Adrenal gland (tissue), 9 donors: ENCODE measurements at regions not wholly inside any gene's neighbourhood (a gene's known extent, or its start where the extent isn't known, plus 50 kb on each side); places are given as distances from the start of the nearest gene placed in this dataset.

ENCODE experiments used
- DNase-seq, 7 donors: peaks; one replicate each; pipeline ENCODE4 v3.0.0-alpha.2; 2019 to 2020
- H3K27ac ChIP-seq, 5 donors: fragments of 200-600 bp; sonication (generic) in 4 of 5; 1 replicate in 3 of 5; 2 replicates in 2 of 5; pipeline versions ENCODE4 v1.5.1 to v1.8.0; 2016 to 2020; ENCODE audit warnings: mild to moderate bottlenecking in 1 of 5
- H3K27me3 ChIP-seq: fragments of 200-600 bp; 2 replicates; pipeline ENCODE4 v1.8.0; 2021
- H3K36me3 ChIP-seq, 2 donors: fragments of 200-600 bp; replicated peaks in 1 of 2; 1 replicate in 1 of 2; 2 replicates in 1 of 2; pipeline versions ENCODE4 v1.5.1 to v1.8.0; 2018 to 2022
- H3K4me1 ChIP-seq, 2 donors: fragments of 200-600 bp; replicated peaks in 1 of 2; 1 replicate in 1 of 2; 2 replicates in 1 of 2; pipeline versions ENCODE4 v1.5.1 to v1.8.0; 2018 to 2021
- H3K4me3 ChIP-seq, 4 donors: fragments of 200-600 bp; sonication (generic) in 3 of 4; one replicate each; pipeline ENCODE4 v1.5.1; 2016 to 2018
- H3K9me3 ChIP-seq, 3 donors: fragments of 200-600 bp; sonication (generic) in 1 of 3; replicated peaks in 1 of 3; 1 replicate in 2 of 3; 2 replicates in 1 of 3; pipeline versions ENCODE4 v1.5.1 to v1.8.0; 2016 to 2021
- POLR2A ChIP-seq, 2 donors: fragments of 450-650 bp; IDR thresholded peaks; one replicate each; pipeline ENCODE4 v1.6.1; 2017; ENCODE audit warnings: antibody characterized with exemption in 2 of 2, mild to moderate bottlenecking in 2 of 2, moderate library complexity in 1 of 2
- WGBS, 4 donors: extraction: QIAGEN DNeasy Blood & Tissue Kit in 2 of 4; methylation state at CpG; one replicate each; pipeline versions ENCODE4 v1.1.5 to v1.1.7; 2013 to 2017; 5-methylcytosine and 5-hydroxymethylcytosine counted together
- intact Hi-C, 2 donors: fragments of 100-400 bp; cut with DNase I; formaldehyde crosslinking; loops; one replicate each; pipeline versions ENCODE4 v1.14.1 to v1.15.0; 2022 to 2023
- TF ChIP-seq, protein P1 (sequence below), 6 experiments: fragments of 450-650 bp in 4 of 6; fragments of 200-600 bp in 2 of 6; sonication (generic) in 1 of 6; IDR thresholded peaks; 1 replicate in 5 of 6; 2 replicates in 1 of 6; pipeline versions ENCODE4 v1.5.1 to v1.8.0; 2016 to 2021; ENCODE audit warnings: antibody characterized with exemption in 6 of 6, mild to moderate bottlenecking in 2 of 6, moderate library complexity in 1 of 6
- donor health status: healthy with polysubstance abuse.
- donor health status: Bipolar disorder and iron deficiency.
- donor health status: DM: yes; HTN: yes; CAD: no.
- donor health status: DM: no; HTN: no; CAD: no.
- donor health status: DM: no; HTN: no; CAD: no.

GRCh38 chr3:30344288-30344687 lies 262.1 kb upstream of the TGFBR2 start:
- TF ChIP-seq POLR2A (IDR thresholded peaks at IDR 0.05): no peak
- TF ChIP-seq, protein P1, sequence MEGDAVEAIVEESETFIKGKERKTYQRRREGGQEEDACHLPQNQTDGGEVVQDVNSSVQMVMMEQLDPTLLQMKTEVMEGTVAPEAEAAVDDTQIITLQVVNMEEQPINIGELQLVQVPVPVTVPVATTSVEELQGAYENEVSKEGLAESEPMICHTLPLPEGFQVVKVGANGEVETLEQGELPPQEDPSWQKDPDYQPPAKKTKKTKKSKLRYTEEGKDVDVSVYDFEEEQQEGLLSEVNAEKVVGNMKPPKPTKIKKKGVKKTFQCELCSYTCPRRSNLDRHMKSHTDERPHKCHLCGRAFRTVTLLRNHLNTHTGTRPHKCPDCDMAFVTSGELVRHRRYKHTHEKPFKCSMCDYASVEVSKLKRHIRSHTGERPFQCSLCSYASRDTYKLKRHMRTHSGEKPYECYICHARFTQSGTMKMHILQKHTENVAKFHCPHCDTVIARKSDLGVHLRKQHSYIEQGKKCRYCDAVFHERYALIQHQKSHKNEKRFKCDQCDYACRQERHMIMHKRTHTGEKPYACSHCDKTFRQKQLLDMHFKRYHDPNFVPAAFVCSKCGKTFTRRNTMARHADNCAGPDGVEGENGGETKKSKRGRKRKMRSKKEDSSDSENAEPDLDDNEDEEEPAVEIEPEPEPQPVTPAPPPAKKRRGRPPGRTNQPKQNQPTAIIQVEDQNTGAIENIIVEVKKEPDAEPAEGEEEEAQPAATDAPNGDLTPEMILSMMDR (IDR thresholded peaks at IDR 0.05): no peak
- intact Hi-C loops: no loop called here
- H3K9me3 ChIP-seq: no peaks in the 10 kb centered on the region
- 92 to 97% (median 95%) methylated on average over 1 of the region's 1 CpG for WGBS, 4 donors
- no peaks in the 10 kb centered on the region for H3K27me3 ChIP-seq
- peaks cover 0 to 15% of the 10 kb centered on the region in 2 donors for H3K4me1 ChIP-seq
- DNase-seq: no peak
- no peaks in the 10 kb centered on the region for H3K36me3 ChIP-seq
- H3K4me3 ChIP-seq: no peak overlapping the region
- no peak overlapping the region for H3K27ac ChIP-seq

GRCh38 chr3:30346933-30347320 lies 259.5 kb upstream of the TGFBR2 start:
- intact Hi-C loops: no loop called here
- no peaks in the 10 kb centered on the region for H3K36me3 ChIP-seq
- DNase-seq: no peak
- H3K9me3 ChIP-seq: no peaks in the 10 kb centered on the region
- TF ChIP-seq, protein P1 (IDR thresholded peaks at IDR 0.05): no peak
- TF ChIP-seq POLR2A (IDR thresholded peaks at IDR 0.05): no peak
- peaks cover 0 to 11% of the 10 kb centered on the region in 2 donors for H3K4me1 ChIP-seq
- H3K27ac ChIP-seq: no peak overlapping the region
- no peaks in the 10 kb centered on the region for H3K27me3 ChIP-seq
- no peak overlapping the region for H3K4me3 ChIP-seq

GRCh38 chr3:30347679-30348216 lies 258.7 kb upstream of the TGFBR2 start:
- intact Hi-C loops: no loop called here
- Histone ChIP-seq H3K27me3 (no peaks in the 10 kb centered on the region), H3K4me3 (no peak overlapping the region), H3K9me3 (no peaks in the 10 kb centered on the region), H3K4me1 (peaks cover 0 to 4% of the 10 kb centered on the region in 2 donors), H3K36me3 (no peaks in the 10 kb centered on the region), H3K27ac (no peak overlapping the region)
- WGBS, 4 donors: 67 to 78% (median 72%) methylated on average over 1 of the region's 1 CpG
- TF ChIP-seq POLR2A (IDR thresholded peaks at IDR 0.05): no peak
- TF ChIP-seq, protein P1 (IDR thresholded peaks at IDR 0.05): no peak
- no peak for DNase-seq

GRCh38 chr3:30349507-30349906 lies 256.9 kb upstream of the TGFBR2 start:
- WGBS, 4 donors: 71 to 76% (median 73%) methylated on average over 3 of the region's 3 CpGs
- TF ChIP-seq, protein P1 (IDR thresholded peaks at IDR 0.05): no peak
- TF ChIP-seq POLR2A (IDR thresholded peaks at IDR 0.05): no peak
- no peaks in the 10 kb centered on the region for H3K9me3 ChIP-seq
- H3K4me1 ChIP-seq: peaks cover 0 to 5% of the 10 kb centered on the region in 2 donors
- H3K36me3 ChIP-seq: no peaks in the 10 kb centered on the region
- H3K27ac ChIP-seq: peak overlapping the region in 1 of 5 donors; percentile 19
- intact Hi-C loops: no loop called here
- H3K4me3 ChIP-seq: no peak overlapping the region
- H3K27me3 ChIP-seq: no peaks in the 10 kb centered on the region
- no peak for DNase-seq
